ENCODE measurements at regions not wholly inside any gene's neighbourhood (a gene's known extent, or its start where the extent isn't known, plus 50 kb on each side); places are given as distances from the start of the nearest gene placed in this dataset.

DNA sequence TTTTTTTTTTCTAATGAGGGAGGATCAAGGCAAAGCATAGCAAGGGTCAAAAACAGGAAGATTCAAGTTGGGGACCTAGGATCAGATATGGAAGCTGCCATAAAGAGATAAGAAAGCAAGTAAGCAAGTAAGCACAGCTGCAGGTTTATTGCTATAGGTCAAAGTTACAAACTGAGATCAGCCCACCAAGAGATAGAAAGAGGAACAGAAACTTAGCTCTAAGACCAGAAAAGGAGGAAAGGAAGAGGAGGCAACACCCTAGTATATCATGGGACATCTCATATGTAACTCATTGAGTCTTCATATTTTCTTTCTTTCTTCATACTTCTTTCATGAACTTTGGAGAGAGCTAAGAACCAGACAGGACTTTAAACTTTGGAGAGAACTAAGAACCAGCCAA, 295.9 kb upstream of the CRIM1 start:
- H3K27ac ChIP-seq (ENCODE audit: low read depth in 1 of 2, low read length in 2 of 2) = no peak overlapping the region
- Mint-ChIP-seq H3K4me3 (no peak overlapping the region), H3K27me3 (ENCODE audit: low read depth in 3 of 3) (peaks cover 0 to 2% (median 0%) of the 10 kb centered on the region in 3 donors), H3K27ac (no peak overlapping the region), H3K36me3 (no peaks in the 10 kb centered on the region), H3K4me1 (peaks cover 13% of the 10 kb centered on the region), H3K9me3 (peaks cover 2 to 13% (median 10%) of the 10 kb centered on the region in 7 donors)
- TF ChIP-seq, protein P1, sequence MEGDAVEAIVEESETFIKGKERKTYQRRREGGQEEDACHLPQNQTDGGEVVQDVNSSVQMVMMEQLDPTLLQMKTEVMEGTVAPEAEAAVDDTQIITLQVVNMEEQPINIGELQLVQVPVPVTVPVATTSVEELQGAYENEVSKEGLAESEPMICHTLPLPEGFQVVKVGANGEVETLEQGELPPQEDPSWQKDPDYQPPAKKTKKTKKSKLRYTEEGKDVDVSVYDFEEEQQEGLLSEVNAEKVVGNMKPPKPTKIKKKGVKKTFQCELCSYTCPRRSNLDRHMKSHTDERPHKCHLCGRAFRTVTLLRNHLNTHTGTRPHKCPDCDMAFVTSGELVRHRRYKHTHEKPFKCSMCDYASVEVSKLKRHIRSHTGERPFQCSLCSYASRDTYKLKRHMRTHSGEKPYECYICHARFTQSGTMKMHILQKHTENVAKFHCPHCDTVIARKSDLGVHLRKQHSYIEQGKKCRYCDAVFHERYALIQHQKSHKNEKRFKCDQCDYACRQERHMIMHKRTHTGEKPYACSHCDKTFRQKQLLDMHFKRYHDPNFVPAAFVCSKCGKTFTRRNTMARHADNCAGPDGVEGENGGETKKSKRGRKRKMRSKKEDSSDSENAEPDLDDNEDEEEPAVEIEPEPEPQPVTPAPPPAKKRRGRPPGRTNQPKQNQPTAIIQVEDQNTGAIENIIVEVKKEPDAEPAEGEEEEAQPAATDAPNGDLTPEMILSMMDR (IDR thresholded peaks at IDR 0.05) = no peak
- H3K79me2 ChIP-seq (ENCODE audit: insufficient read depth, low read length) = no peaks in the 10 kb centered on the region
- no peaks in the 10 kb centered on the region for H4K20me1 ChIP-seq (ENCODE audit: insufficient read depth, low read length)
- H3K9ac ChIP-seq (ENCODE audit: insufficient read depth, low read length, poor library complexity, severe bottlenecking) = no peak overlapping the region
- H3K9me3 ChIP-seq (replicated peaks in 1 of 2; ENCODE audit: control insufficient read depth in 1 of 2, insufficient read depth in 1 of 2, low read length in 2 of 2) = no peaks in the 10 kb centered on the region
- H3K36me3 ChIP-seq (replicated peaks in 1 of 2; ENCODE audit: control insufficient read depth in 1 of 2, insufficient read depth in 2 of 2, low read length in 2 of 2) = no peaks in the 10 kb centered on the region
- no peaks in the 10 kb centered on the region for H3K27me3 ChIP-seq (ENCODE audit: control insufficient read depth in 2 of 2, insufficient read depth in 2 of 2, low read length in 2 of 2)
- peak in 1 of 3 donors; percentile 11 for DNase-seq
- intact Hi-C loops (cut with micrococcal nuclease) = no loop called here
- H2AFZ ChIP-seq (ENCODE audit: insufficient read depth, low read depth, low read length, poor library complexity, severe bottlenecking) = no peak overlapping the region
- no peak overlapping the region for H3K4me3 ChIP-seq (replicated peaks in 1 of 3; ENCODE audit: low read depth in 2 of 3, low read length in 3 of 3)
- peaks cover 0 to 6% of the 10 kb centered on the region in 2 donors for H3K4me1 ChIP-seq (ENCODE audit: control insufficient read depth in 1 of 2, insufficient read depth in 2 of 2, low read length in 2 of 2)
- no peak overlapping the region for H3K4me2 ChIP-seq (replicated peaks; ENCODE audit: extremely low read depth, low read length, poor library complexity, severe bottlenecking)

DNA sequence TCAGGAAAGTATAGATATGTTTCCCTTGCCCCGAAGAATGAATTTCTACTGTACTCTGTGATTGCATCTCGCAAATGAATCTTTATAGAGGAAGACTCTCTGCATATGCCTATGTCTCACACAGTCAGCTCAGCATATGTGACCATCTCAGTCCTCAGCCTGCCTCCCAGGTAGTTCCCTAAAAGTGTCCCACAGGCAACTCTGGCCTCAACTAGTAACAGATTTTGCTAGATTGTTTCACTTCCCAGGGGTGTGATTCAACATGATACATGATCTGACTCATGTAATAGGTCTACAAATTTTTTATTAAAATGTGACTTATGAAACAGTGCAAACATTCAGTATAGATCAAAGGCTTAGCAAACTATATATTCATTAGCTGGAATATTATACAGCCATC, 296.6 kb upstream of the CRIM1 start:
- H3K9ac ChIP-seq (ENCODE audit: insufficient read depth, low read length, poor library complexity, severe bottlenecking) = no peak overlapping the region
- no peaks in the 10 kb centered on the region for H3K79me2 ChIP-seq (ENCODE audit: insufficient read depth, low read length)
- DNase-seq = peak in 1 of 3 donors; percentile 47
- TF ChIP-seq, protein P1 (IDR thresholded peaks at IDR 0.05) = no peak
- H3K9me3 Mint-ChIP-seq = peaks cover 2 to 13% (median 8%) of the 10 kb centered on the region in 7 donors
- no peak overlapping the region for H3K27ac ChIP-seq (ENCODE audit: low read depth in 1 of 2, low read length in 2 of 2)
- no peaks in the 10 kb centered on the region for H3K36me3 Mint-ChIP-seq
- no peak overlapping the region for H3K4me2 ChIP-seq (replicated peaks; ENCODE audit: extremely low read depth, low read length, poor library complexity, severe bottlenecking)
- no peak overlapping the region for H3K27ac Mint-ChIP-seq
- H3K4me3 Mint-ChIP-seq = no peak overlapping the region
- H3K4me3 ChIP-seq (replicated peaks in 1 of 3; ENCODE audit: low read depth in 2 of 3, low read length in 3 of 3) = no peak overlapping the region
- H3K27me3 ChIP-seq (ENCODE audit: control insufficient read depth in 2 of 2, insufficient read depth in 2 of 2, low read length in 2 of 2) = no peaks in the 10 kb centered on the region
- peaks cover 13% of the 10 kb centered on the region for H3K4me1 Mint-ChIP-seq
- no peak overlapping the region for H2AFZ ChIP-seq (ENCODE audit: insufficient read depth, low read depth, low read length, poor library complexity, severe bottlenecking)
- H3K9me3 ChIP-seq (replicated peaks in 1 of 2; ENCODE audit: control insufficient read depth in 1 of 2, insufficient read depth in 1 of 2, low read length in 2 of 2) = no peaks in the 10 kb centered on the region
- no peaks in the 10 kb centered on the region for H4K20me1 ChIP-seq (ENCODE audit: insufficient read depth, low read length)
- H3K27me3 Mint-ChIP-seq (ENCODE audit: low read depth in 3 of 3) = peaks cover 0 to 2% (median 0%) of the 10 kb centered on the region in 3 donors
- WGBS (ENCODE audit: insufficient coverage) = no CpG with 5 or more reads among the region's 2 CpGs
- no peaks in the 10 kb centered on the region for H3K36me3 ChIP-seq (replicated peaks in 1 of 2; ENCODE audit: control insufficient read depth in 1 of 2, insufficient read depth in 2 of 2, low read length in 2 of 2)
- intact Hi-C loops (cut with micrococcal nuclease) = no loop called here
- H3K4me1 ChIP-seq (ENCODE audit: control insufficient read depth in 1 of 2, insufficient read depth in 2 of 2, low read length in 2 of 2) = peaks cover 0 to 6% of the 10 kb centered on the region in 2 donors

All from CD14-positive monocyte (primary cell).